ENCODE measurements at regions not wholly inside any gene's neighbourhood (a gene's known extent, or its start where the extent isn't known, plus 50 kb on each side); places are given as distances from the start of the nearest gene placed in this dataset.

DNA sequence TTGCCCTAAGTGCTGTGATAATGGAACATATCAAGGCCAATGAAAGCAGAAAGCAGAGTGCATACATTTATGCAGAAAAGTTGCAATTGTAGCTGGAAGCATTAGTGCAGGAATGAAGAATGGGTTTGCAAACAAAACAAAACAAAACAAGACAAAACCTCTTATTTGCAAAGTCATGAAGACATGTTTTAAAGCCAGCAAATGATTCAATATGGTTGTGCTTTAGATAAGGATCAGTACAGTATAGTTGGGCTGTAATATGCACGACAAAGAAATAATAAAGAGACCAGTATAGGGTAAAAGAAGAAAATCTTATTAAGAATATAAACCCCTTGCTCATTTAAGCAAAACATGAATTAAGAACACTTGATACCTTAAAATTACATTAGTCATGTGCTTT is 398.1 kb downstream of the KIF2B start:
- TF ChIP-seq EZH2 (IDR thresholded peaks at IDR 0.05; ENCODE audit: borderline replicate concordance, insufficient read depth, low read depth, low read length, poor library complexity, severe bottlenecking): no peak
- TF ChIP-seq, protein P1, sequence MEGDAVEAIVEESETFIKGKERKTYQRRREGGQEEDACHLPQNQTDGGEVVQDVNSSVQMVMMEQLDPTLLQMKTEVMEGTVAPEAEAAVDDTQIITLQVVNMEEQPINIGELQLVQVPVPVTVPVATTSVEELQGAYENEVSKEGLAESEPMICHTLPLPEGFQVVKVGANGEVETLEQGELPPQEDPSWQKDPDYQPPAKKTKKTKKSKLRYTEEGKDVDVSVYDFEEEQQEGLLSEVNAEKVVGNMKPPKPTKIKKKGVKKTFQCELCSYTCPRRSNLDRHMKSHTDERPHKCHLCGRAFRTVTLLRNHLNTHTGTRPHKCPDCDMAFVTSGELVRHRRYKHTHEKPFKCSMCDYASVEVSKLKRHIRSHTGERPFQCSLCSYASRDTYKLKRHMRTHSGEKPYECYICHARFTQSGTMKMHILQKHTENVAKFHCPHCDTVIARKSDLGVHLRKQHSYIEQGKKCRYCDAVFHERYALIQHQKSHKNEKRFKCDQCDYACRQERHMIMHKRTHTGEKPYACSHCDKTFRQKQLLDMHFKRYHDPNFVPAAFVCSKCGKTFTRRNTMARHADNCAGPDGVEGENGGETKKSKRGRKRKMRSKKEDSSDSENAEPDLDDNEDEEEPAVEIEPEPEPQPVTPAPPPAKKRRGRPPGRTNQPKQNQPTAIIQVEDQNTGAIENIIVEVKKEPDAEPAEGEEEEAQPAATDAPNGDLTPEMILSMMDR (IDR thresholded peaks at IDR 0.05): no peak
- intact Hi-C loops (cut with micrococcal nuclease): no loop called here
- DNase-seq: no peak
- H3K27ac ChIP-seq (ENCODE audit: low read length in 2 of 2): no peak overlapping the region
- H3K4me1 ChIP-seq (ENCODE audit: control insufficient read depth in 2 of 2, insufficient read depth in 2 of 2, low read length in 2 of 2): no peaks in the 10 kb centered on the region
- no peak for ATAC-seq (ENCODE audit: low read depth)
- no peaks in the 10 kb centered on the region for H3K9me3 ChIP-seq (ENCODE audit: control extremely low read depth in 1 of 3, control insufficient read depth in 2 of 3, insufficient read depth in 1 of 3, low read length in 2 of 3)
- ChIA-PET POLR2A (no interaction called here), CTCF (no interaction called here)
- H2AFZ ChIP-seq (ENCODE audit: insufficient read depth, low read depth, low read length, poor library complexity, severe bottlenecking): no peak overlapping the region
- no peak overlapping the region for H3K9ac ChIP-seq (ENCODE audit: low read length)
- no CpG with 5 or more reads among the region's 1 CpG for WGBS (ENCODE audit: insufficient coverage)
- H3K4me3 ChIP-seq (ENCODE audit: control extremely low read depth in 1 of 5, extremely low read depth in 1 of 5, insufficient read depth in 1 of 5, low read depth in 2 of 5, low read length in 4 of 5): no peak overlapping the region
- no peaks in the 10 kb centered on the region for H3K79me2 ChIP-seq (ENCODE audit: control insufficient read depth, insufficient read depth, low read length)
- H4K20me1 ChIP-seq (ENCODE audit: control insufficient read depth, insufficient read depth, low read length, poor library complexity, severe bottlenecking): no peaks in the 10 kb centered on the region
- H3K27me3 ChIP-seq (replicated peaks in 1 of 4; ENCODE audit: control extremely low read depth in 1 of 4, control insufficient read depth in 3 of 4, insufficient read depth in 4 of 4, low read length in 3 of 4): no peaks in the 10 kb centered on the region
- H3K9me3 Mint-ChIP-seq (ENCODE audit: insufficient read depth): no peaks in the 10 kb centered on the region
- no peaks in the 10 kb centered on the region for H3K4me1 Mint-ChIP-seq
- H3K4me2 ChIP-seq (replicated peaks; ENCODE audit: low read depth, low read length, poor library complexity, severe bottlenecking): no peak overlapping the region
- H3K27me3 Mint-ChIP-seq: no peaks in the 10 kb centered on the region
- no peak overlapping the region for H3K4me3 Mint-ChIP-seq
- H3K27ac Mint-ChIP-seq: no peak overlapping the region
- no peaks in the 10 kb centered on the region for H3K36me3 ChIP-seq (replicated peaks in 1 of 2; ENCODE audit: control extremely low read depth in 1 of 2, control insufficient read depth in 1 of 2, extremely low read depth in 1 of 2, insufficient read depth in 2 of 2, low read length in 1 of 2)

DNA sequence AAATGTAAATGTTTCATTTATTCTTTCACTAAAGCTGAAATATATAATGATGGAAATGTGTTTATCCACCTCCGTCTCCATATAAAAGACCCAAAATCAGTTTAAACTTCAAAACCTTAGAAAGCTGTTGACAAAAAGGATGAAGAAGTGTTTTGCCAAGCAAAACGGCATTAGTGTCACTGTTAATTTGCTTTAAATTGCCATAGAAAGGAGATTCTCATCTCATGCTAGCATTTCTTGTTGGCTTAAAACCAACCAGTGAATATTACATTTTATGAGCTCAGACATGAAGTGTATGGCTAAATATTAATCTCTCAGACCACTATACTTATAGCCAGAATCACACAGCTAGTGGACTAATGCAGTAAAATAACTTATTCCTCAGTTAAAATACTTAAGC is 398.8 kb downstream of the KIF2B start:
- no peaks in the 10 kb centered on the region for H3K4me1 Mint-ChIP-seq
- no peaks in the 10 kb centered on the region for H4K20me1 ChIP-seq (ENCODE audit: control insufficient read depth, insufficient read depth, low read length, poor library complexity, severe bottlenecking)
- no peaks in the 10 kb centered on the region for H3K9me3 Mint-ChIP-seq (ENCODE audit: insufficient read depth)
- no peak overlapping the region for H3K27ac Mint-ChIP-seq
- no peak overlapping the region for H3K27ac ChIP-seq (ENCODE audit: low read length in 2 of 2)
- H3K4me3 Mint-ChIP-seq: no peak overlapping the region
- no peak overlapping the region for H3K4me3 ChIP-seq (ENCODE audit: control extremely low read depth in 1 of 5, extremely low read depth in 1 of 5, insufficient read depth in 1 of 5, low read depth in 2 of 5, low read length in 4 of 5)
- H2AFZ ChIP-seq (ENCODE audit: insufficient read depth, low read depth, low read length, poor library complexity, severe bottlenecking): no peak overlapping the region
- no peak overlapping the region for H3K4me2 ChIP-seq (replicated peaks; ENCODE audit: low read depth, low read length, poor library complexity, severe bottlenecking)
- H3K36me3 ChIP-seq (replicated peaks in 1 of 2; ENCODE audit: control extremely low read depth in 1 of 2, control insufficient read depth in 1 of 2, extremely low read depth in 1 of 2, insufficient read depth in 2 of 2, low read length in 1 of 2): no peaks in the 10 kb centered on the region
- intact Hi-C loops (cut with micrococcal nuclease): no loop called here
- CTCF ChIA-PET: no interaction called here
- POLR2A ChIA-PET: no interaction called here
- no peaks in the 10 kb centered on the region for H3K27me3 Mint-ChIP-seq
- ATAC-seq (ENCODE audit: low read depth): no peak
- no peaks in the 10 kb centered on the region for H3K9me3 ChIP-seq (ENCODE audit: control extremely low read depth in 1 of 3, control insufficient read depth in 2 of 3, insufficient read depth in 1 of 3, low read length in 2 of 3)
- WGBS (ENCODE audit: insufficient coverage): no CpG with 5 or more reads among the region's 2 CpGs
- no peaks in the 10 kb centered on the region for H3K4me1 ChIP-seq (ENCODE audit: control insufficient read depth in 2 of 2, insufficient read depth in 2 of 2, low read length in 2 of 2)
- H3K27me3 ChIP-seq (replicated peaks in 1 of 4; ENCODE audit: control extremely low read depth in 1 of 4, control insufficient read depth in 3 of 4, insufficient read depth in 4 of 4, low read length in 3 of 4): no peaks in the 10 kb centered on the region
- H3K9ac ChIP-seq (ENCODE audit: low read length): no peak overlapping the region
- DNase-seq: no peak
- no peak for TF ChIP-seq EZH2 (IDR thresholded peaks at IDR 0.05; ENCODE audit: borderline replicate concordance, insufficient read depth, low read depth, low read length, poor library complexity, severe bottlenecking)
- TF ChIP-seq, protein P1 (IDR thresholded peaks at IDR 0.05): no peak
- no peaks in the 10 kb centered on the region for H3K79me2 ChIP-seq (ENCODE audit: control insufficient read depth, insufficient read depth, low read length)
